NB4 (cell line): ENCODE measurements at regions not wholly inside any gene's neighbourhood (a gene's known extent, or its start where the extent isn't known, plus 50 kb on each side); places are given as distances from the start of the nearest gene placed in this dataset.

ENCODE experiments used
- DNase-seq: peaks from one replicate; pipeline ENCODE4 v3.0.0; 2010; ENCODE audit warnings: low read depth
- H3K4me3 ChIP-seq: one replicate; pipeline ENCODE4 v1.5.1; 2011; ENCODE audit warnings: mild to moderate bottlenecking, low read depth, low read length, moderate library complexity
- CTCF ChIP-seq: IDR thresholded peaks from one replicate; pipeline ENCODE4 v1.5.1; 2012; ENCODE audit warnings: low read depth, low read length
- MAX ChIP-seq: IDR thresholded peaks from 2 replicates; pipeline ENCODE4 v1.6.1; 2011; ENCODE audit warnings: low read depth, low read length
- MYC ChIP-seq: IDR thresholded peaks from 2 replicates; pipeline ENCODE4 v1.6.1; 2011; ENCODE audit warnings: low read depth, low read length
- POLR2A ChIP-seq: IDR thresholded peaks from 2 replicates; pipeline ENCODE4 v1.6.1; 2011; ENCODE audit warnings: mild to moderate bottlenecking; ENCODE audit not compliant: insufficient read length; ENCODE audit errors: extremely low read depth

- TF ChIP-seq MAX, result no peak
- TF ChIP-seq POLR2A, result no peak
- TF ChIP-seq MYC, result no peak
- no peak for TF ChIP-seq CTCF
- DNase-seq, result no peak
- no peak overlapping the region for H3K4me3 ChIP-seq
These were observed 58.1 kb upstream of the KIAA1217 start for GRCh38 chr10:24150853-24151252.

GRCh38 chr10:24152270-24152669 lies 56.7 kb upstream of the KIAA1217 start:
- TF ChIP-seq MAX (no peak), POLR2A (no peak)
- DNase-seq, result no peak

GRCh38 chr10:24153031-24153430 lies 55.9 kb upstream of the KIAA1217 start:
- TF ChIP-seq MYC (no peak), CTCF (no peak), POLR2A (no peak), MAX (no peak)
- no peak overlapping the region for H3K4me3 ChIP-seq
- no peak for DNase-seq

More at GRCh38 chr10:24152270-24152669, 56.7 kb upstream of the KIAA1217 start:
- H3K4me3 ChIP-seq, result no peak overlapping the region

GRCh38 chr10:24153537-24153936 lies 55.4 kb upstream of the KIAA1217 start:
- TF ChIP-seq CTCF (no peak), MAX (no peak), MYC (no peak), POLR2A (no peak)
- no peak for DNase-seq
- H3K4me3 ChIP-seq, result no peak overlapping the region

- DNase-seq, result no peak
- H3K4me3 ChIP-seq, result no peak overlapping the region
- TF ChIP-seq CTCF, result no peak
These were observed 52.3 kb upstream of the KIAA1217 start for GRCh38 chr10:24156686-24157085.

- no peak overlapping the region for H3K4me3 ChIP-seq
- TF ChIP-seq POLR2A, result no peak
- no peak for TF ChIP-seq MAX
- TF ChIP-seq MYC, result no peak
- no peak for TF ChIP-seq CTCF
- DNase-seq, result no peak
These were observed 51.4 kb upstream of the KIAA1217 start for GRCh38 chr10:24157567-24157966.
